ENCODE measurements at regions not wholly inside any gene's neighbourhood (a gene's known extent, or its start where the extent isn't known, plus 50 kb on each side); places are given as distances from the start of the nearest gene placed in this dataset.

- no peak overlapping the region for H3K4me2 ChIP-seq
- no peak overlapping the region for H2AFZ ChIP-seq (ENCODE audit: low read depth)
- no peak for TF ChIP-seq CTCF (conservative IDR thresholded peaks at IDR 0.05; ENCODE audit: low read depth, low read length)
- no peak overlapping the region for H3K9ac ChIP-seq
- H3K27ac ChIP-seq, result no peak overlapping the region
- H3K4me3 ChIP-seq (IDR thresholded peaks at IDR 0.05; ENCODE audit: insufficient read depth, low read depth, low read length), result no peak overlapping the region
- no peaks in the 10 kb centered on the region for H3K79me2 ChIP-seq (ENCODE audit: insufficient read depth, low read depth)
- no peaks in the 10 kb centered on the region for H4K20me1 ChIP-seq (ENCODE audit: insufficient read depth)
- no peaks in the 10 kb centered on the region for H3K36me3 ChIP-seq (ENCODE audit: insufficient read depth)
- H3K4me1 ChIP-seq (ENCODE audit: low read depth, poor library complexity, severe bottlenecking), result no peaks in the 10 kb centered on the region
- H3K27me3 ChIP-seq (ENCODE audit: insufficient read depth, low read depth), result no peaks in the 10 kb centered on the region
These were observed 661.4 kb downstream of the MRPL39 start for GRCh38 chr21:24945910-24946309.

- no peaks in the 10 kb centered on the region for H4K20me1 ChIP-seq (ENCODE audit: insufficient read depth)
- no peak overlapping the region for H3K27ac ChIP-seq
- H3K4me1 ChIP-seq (ENCODE audit: low read depth, poor library complexity, severe bottlenecking), result no peaks in the 10 kb centered on the region
These were observed 665.7 kb downstream of the MRPL39 start for GRCh38 chr21:24941316-24942185.

GRCh38 chr21:24939291-24939690 lies 668.0 kb downstream of the MRPL39 start:
- Histone ChIP-seq H3K9ac (no peak overlapping the region), H4K20me1 (ENCODE audit: insufficient read depth) (no peaks in the 10 kb centered on the region)

More at GRCh38 chr21:24941316-24942185, 665.7 kb downstream of the MRPL39 start:
- H3K4me2 ChIP-seq, result no peak overlapping the region
- no peak overlapping the region for H3K9ac ChIP-seq
- TF ChIP-seq CTCF (conservative IDR thresholded peaks at IDR 0.05; ENCODE audit: low read depth, low read length), result no peak
- H3K4me3 ChIP-seq (IDR thresholded peaks at IDR 0.05; ENCODE audit: insufficient read depth, low read depth, low read length), result no peak overlapping the region
- H3K79me2 ChIP-seq (ENCODE audit: insufficient read depth, low read depth), result no peaks in the 10 kb centered on the region
- no peaks in the 10 kb centered on the region for H3K36me3 ChIP-seq (ENCODE audit: insufficient read depth)
- H2AFZ ChIP-seq (ENCODE audit: low read depth), result no peak overlapping the region
- H3K27me3 ChIP-seq (ENCODE audit: insufficient read depth, low read depth), result no peaks in the 10 kb centered on the region

GRCh38 chr21:24938573-24938972 lies 668.7 kb downstream of the MRPL39 start:
- Histone ChIP-seq H3K4me3 (IDR thresholded peaks at IDR 0.05; ENCODE audit: insufficient read depth, low read depth, low read length) (no peak overlapping the region), H3K27ac (no peak overlapping the region), H4K20me1 (ENCODE audit: insufficient read depth) (no peaks in the 10 kb centered on the region), H3K27me3 (ENCODE audit: insufficient read depth, low read depth) (no peaks in the 10 kb centered on the region), H2AFZ (ENCODE audit: low read depth) (no peak overlapping the region), H3K79me2 (ENCODE audit: insufficient read depth, low read depth) (no peaks in the 10 kb centered on the region), H3K4me2 (no peak overlapping the region), H3K36me3 (ENCODE audit: insufficient read depth) (no peaks in the 10 kb centered on the region), H3K4me1 (ENCODE audit: low read depth, poor library complexity, severe bottlenecking) (no peaks in the 10 kb centered on the region), H3K9ac (no peak overlapping the region)
- TF ChIP-seq CTCF (conservative IDR thresholded peaks at IDR 0.05; ENCODE audit: low read depth, low read length), result no peak

More at GRCh38 chr21:24939291-24939690, 668.0 kb downstream of the MRPL39 start:
- Histone ChIP-seq H3K79me2 (ENCODE audit: insufficient read depth, low read depth) (no peaks in the 10 kb centered on the region), H2AFZ (ENCODE audit: low read depth) (no peak overlapping the region), H3K27me3 (ENCODE audit: insufficient read depth, low read depth) (no peaks in the 10 kb centered on the region), H3K4me3 (IDR thresholded peaks at IDR 0.05; ENCODE audit: insufficient read depth, low read depth, low read length) (no peak overlapping the region), H3K4me1 (ENCODE audit: low read depth, poor library complexity, severe bottlenecking) (no peaks in the 10 kb centered on the region), H3K4me2 (no peak overlapping the region), H3K36me3 (ENCODE audit: insufficient read depth) (no peaks in the 10 kb centered on the region), H3K27ac (no peak overlapping the region)
- no peak for TF ChIP-seq CTCF (conservative IDR thresholded peaks at IDR 0.05; ENCODE audit: low read depth, low read length)
